Neuron (in vitro differentiated cells): ENCODE measurements at regions not wholly inside any gene's neighbourhood (a gene's known extent, or its start where the extent isn't known, plus 50 kb on each side); places are given as distances from the start of the nearest gene placed in this dataset.

ENCODE experiments used
- H2AFZ ChIP-seq: one replicate; pipeline ENCODE4 v1.6.1; 2013; ENCODE audit warnings: low read depth, mild to moderate bottlenecking, inconsistent platforms, low read length, moderate library complexity
- H3K27me3 ChIP-seq: one replicate; pipeline ENCODE4 v1.6.1; 2013; ENCODE audit warnings: low read length; ENCODE audit not compliant: insufficient read depth
- H3K36me3 ChIP-seq: one replicate; pipeline ENCODE4 v1.6.1; 2013; ENCODE audit warnings: low read length; ENCODE audit not compliant: insufficient read depth
- H3K4me1 ChIP-seq: one replicate; pipeline ENCODE4 v1.6.1; 2013; ENCODE audit warnings: low read length; ENCODE audit not compliant: insufficient read depth
- H3K4me3 ChIP-seq: 2 replicates; pipeline ENCODE4 v1.5.1; 2013; ENCODE audit warnings: mild to moderate bottlenecking, low read length, moderate library complexity
- H3K9me3 ChIP-seq: one replicate; pipeline ENCODE4 v1.6.1; 2013; ENCODE audit warnings: low read length

GRCh38 chr11:122459064-122459463 is 196.5 kb upstream of the UBASH3B start:
- Histone ChIP-seq H3K36me3 (no peaks in the 10 kb centered on the region), H3K4me3 (no peak overlapping the region), H3K27me3 (no peaks in the 10 kb centered on the region), H3K4me1 (peaks cover 7% of the 10 kb centered on the region), H2AFZ (no peak overlapping the region), H3K9me3 (peaks cover 9% of the 10 kb centered on the region)

GRCh38 chr11:122453586-122453985 is 201.9 kb upstream of the UBASH3B start:
- H3K9me3 ChIP-seq, result peaks cover 2% of the 10 kb centered on the region
- no peaks in the 10 kb centered on the region for H3K36me3 ChIP-seq
- no peak overlapping the region for H3K4me3 ChIP-seq
- peaks cover 3% of the 10 kb centered on the region for H3K4me1 ChIP-seq
- H2AFZ ChIP-seq, result no peak overlapping the region
- H3K27me3 ChIP-seq, result no peaks in the 10 kb centered on the region

- Histone ChIP-seq H3K36me3 (no peaks in the 10 kb centered on the region), H3K9me3 (no peaks in the 10 kb centered on the region), H3K4me3 (no peak overlapping the region), H3K27me3 (no peaks in the 10 kb centered on the region), H2AFZ (no peak overlapping the region), H3K4me1 (peaks cover 3% of the 10 kb centered on the region)
Observed at GRCh38 chr11:122451911-122452310, 203.6 kb upstream of the UBASH3B start.

- Histone ChIP-seq H3K27me3 (no peaks in the 10 kb centered on the region), H3K4me3 (peak overlapping the region; percentile 32), H3K9me3 (no peaks in the 10 kb centered on the region), H3K4me1 (peaks cover 30% of the 10 kb centered on the region), H2AFZ (peak overlapping the region; percentile 40), H3K36me3 (no peaks in the 10 kb centered on the region)
Observed at GRCh38 chr11:122441666-122442035, 213.9 kb upstream of the UBASH3B start.

GRCh38 chr11:122440811-122441665 is 214.5 kb upstream of the UBASH3B start:
- Histone ChIP-seq H2AFZ (peak overlapping the region; percentile 40), H3K27me3 (no peaks in the 10 kb centered on the region), H3K4me3 (peak overlapping the region; percentile 32), H3K4me1 (peaks cover 30% of the 10 kb centered on the region), H3K9me3 (no peaks in the 10 kb centered on the region), H3K36me3 (no peaks in the 10 kb centered on the region)

DNA sequence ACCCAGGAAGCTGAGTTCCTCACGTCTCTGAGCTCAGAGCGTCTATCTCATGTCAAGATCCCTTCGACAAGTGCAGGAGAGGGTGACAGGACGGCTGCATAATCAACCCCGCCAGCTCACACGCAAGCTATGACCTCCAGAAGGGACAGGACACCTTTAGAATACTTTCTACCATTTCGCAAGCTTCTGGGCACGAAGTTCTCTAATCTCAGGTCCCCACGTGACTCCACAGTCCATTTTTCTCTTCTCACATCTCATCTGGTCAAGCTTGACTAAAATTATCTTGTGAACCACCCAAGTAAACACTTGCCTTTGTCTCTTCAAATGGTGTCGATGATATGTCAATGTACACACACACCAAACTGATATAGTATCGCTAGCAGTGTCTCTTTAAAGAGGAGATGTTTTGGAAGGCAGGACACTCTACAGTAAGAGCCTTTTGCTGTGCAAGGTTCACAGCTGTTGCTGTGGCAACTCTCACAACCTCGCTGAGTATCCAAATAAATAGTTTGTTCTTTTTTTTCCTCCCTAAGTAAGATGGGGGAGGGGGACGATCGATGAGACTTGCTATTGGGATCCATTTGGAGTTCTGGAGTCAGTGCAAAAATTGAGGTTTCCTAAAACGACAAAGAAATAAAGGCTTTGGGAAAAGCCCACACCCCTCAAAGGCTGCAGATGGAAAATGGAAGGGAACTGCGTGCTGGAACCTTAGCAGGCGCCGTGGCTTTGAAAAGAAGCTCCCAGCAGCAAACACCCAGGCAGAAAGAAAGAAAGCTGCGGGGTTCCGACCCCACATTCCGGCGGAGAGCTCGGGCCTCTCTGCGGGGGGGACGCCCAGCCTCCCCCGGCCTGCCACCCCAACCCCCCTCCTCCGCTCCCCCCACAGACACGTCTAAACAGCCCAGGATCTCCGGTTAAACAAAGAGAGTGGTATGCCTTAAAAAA is 215.4 kb upstream of the UBASH3B start:
- H3K4me1 ChIP-seq, result peaks cover 30% of the 10 kb centered on the region
- peak overlapping the region; percentile 32 for H3K4me3 ChIP-seq
- no peaks in the 10 kb centered on the region for H3K9me3 ChIP-seq
- no peaks in the 10 kb centered on the region for H3K27me3 ChIP-seq
- H2AFZ ChIP-seq, result peak overlapping the region; percentile 4
- no peaks in the 10 kb centered on the region for H3K36me3 ChIP-seq

GRCh38 chr11:122436188-122436555 is 219.3 kb upstream of the UBASH3B start:
- H3K4me1 ChIP-seq, result peaks cover 17% of the 10 kb centered on the region
- H2AFZ ChIP-seq, result no peak overlapping the region
- H3K27me3 ChIP-seq, result no peaks in the 10 kb centered on the region
- no peaks in the 10 kb centered on the region for H3K36me3 ChIP-seq
- no peak overlapping the region for H3K4me3 ChIP-seq
- no peaks in the 10 kb centered on the region for H3K9me3 ChIP-seq

- H3K9me3 ChIP-seq, result no peaks in the 10 kb centered on the region
- no peak overlapping the region for H3K4me3 ChIP-seq
- H3K4me1 ChIP-seq, result peaks cover 12% of the 10 kb centered on the region
- H2AFZ ChIP-seq, result peak overlapping the region; percentile 11
- H3K27me3 ChIP-seq, result no peaks in the 10 kb centered on the region
- no peaks in the 10 kb centered on the region for H3K36me3 ChIP-seq
Observed at GRCh38 chr11:122435540-122436187, 219.9 kb upstream of the UBASH3B start.

GRCh38 chr11:122434786-122435185 is 220.7 kb upstream of the UBASH3B start:
- H3K9me3 ChIP-seq, result no peaks in the 10 kb centered on the region
- no peaks in the 10 kb centered on the region for H3K27me3 ChIP-seq
- H3K36me3 ChIP-seq, result no peaks in the 10 kb centered on the region
- no peak overlapping the region for H3K4me3 ChIP-seq
- H3K4me1 ChIP-seq, result peaks cover 7% of the 10 kb centered on the region
- peak overlapping the region; percentile 11 for H2AFZ ChIP-seq

GRCh38 chr11:122430490-122430889 is 225.0 kb upstream of the UBASH3B start:
- Histone ChIP-seq H3K27me3 (no peaks in the 10 kb centered on the region), H2AFZ (no peak overlapping the region), H3K4me3 (no peak overlapping the region), H3K9me3 (no peaks in the 10 kb centered on the region), H3K36me3 (no peaks in the 10 kb centered on the region), H3K4me1 (no peaks in the 10 kb centered on the region)

DNA sequence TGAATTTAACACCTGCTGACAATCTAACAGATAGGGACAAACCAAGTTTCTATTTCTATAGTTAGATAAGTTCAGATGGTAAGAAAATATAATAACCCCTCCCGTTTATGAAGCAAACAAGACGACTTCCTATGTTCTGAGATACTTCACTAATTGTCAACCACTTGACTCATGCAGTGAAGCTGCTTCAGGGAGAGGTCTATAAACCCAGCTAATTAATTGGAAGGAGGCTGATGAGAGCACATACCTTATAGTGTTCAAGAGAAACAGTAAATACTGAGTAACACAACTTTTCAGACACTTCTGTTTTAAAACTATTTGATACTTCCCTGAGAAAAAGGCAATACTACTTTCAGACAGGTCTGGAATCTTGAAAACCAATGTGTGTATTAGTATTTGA is 229.4 kb upstream of the UBASH3B start:
- no peak overlapping the region for H3K4me3 ChIP-seq
- H3K27me3 ChIP-seq, result no peaks in the 10 kb centered on the region
- no peaks in the 10 kb centered on the region for H3K36me3 ChIP-seq
- H2AFZ ChIP-seq, result no peak overlapping the region
- no peaks in the 10 kb centered on the region for H3K4me1 ChIP-seq
- H3K9me3 ChIP-seq, result no peaks in the 10 kb centered on the region

DNA sequence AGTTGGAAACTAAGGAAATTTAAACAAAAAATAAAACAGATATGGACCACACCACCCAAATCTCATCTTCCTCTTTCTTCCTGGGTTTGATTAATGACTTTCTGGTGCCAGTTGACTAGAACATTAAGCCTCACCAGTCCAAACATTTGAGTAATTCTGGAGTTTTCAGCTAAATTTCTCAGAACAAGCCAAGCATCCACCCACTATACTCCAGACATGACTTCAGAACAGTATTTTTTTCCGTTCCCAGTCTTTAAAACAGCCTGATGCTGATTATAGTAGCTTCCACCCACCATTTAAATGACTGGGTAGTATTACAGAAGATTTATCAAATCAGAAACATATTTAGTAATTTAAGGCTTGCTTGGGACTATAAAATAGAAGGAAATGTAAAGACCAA is 230.9 kb upstream of the UBASH3B start:
- no peaks in the 10 kb centered on the region for H3K27me3 ChIP-seq
- H3K36me3 ChIP-seq, result no peaks in the 10 kb centered on the region
- no peak overlapping the region for H3K4me3 ChIP-seq
- no peaks in the 10 kb centered on the region for H3K4me1 ChIP-seq
- no peaks in the 10 kb centered on the region for H3K9me3 ChIP-seq
- H2AFZ ChIP-seq, result no peak overlapping the region

DNA sequence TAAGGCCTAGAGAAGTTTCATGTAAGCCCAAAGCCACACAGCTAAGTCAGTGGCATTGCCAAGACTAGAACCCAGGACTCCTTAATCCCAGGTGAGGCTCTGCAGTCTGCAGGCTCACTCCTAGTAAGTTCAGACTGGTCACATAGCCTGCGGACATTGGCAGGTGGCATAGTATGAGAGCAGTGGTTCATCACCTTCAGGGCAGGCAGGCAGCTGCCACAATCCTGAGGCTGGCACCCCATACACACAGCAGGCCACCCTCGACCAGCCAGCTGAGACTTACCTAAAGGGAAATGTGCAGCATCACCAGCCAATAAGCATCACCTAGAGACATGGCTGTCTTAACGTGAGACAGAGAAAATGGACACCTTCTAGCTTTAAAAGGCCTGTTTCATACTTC is 231.6 kb upstream of the UBASH3B start:
- Histone ChIP-seq H3K9me3 (no peaks in the 10 kb centered on the region), H3K36me3 (no peaks in the 10 kb centered on the region), H3K27me3 (no peaks in the 10 kb centered on the region), H3K4me3 (no peak overlapping the region), H3K4me1 (no peaks in the 10 kb centered on the region), H2AFZ (no peak overlapping the region)
